ENCODE measurements at regions not wholly inside any gene's neighbourhood (a gene's known extent, or its start where the extent isn't known, plus 50 kb on each side); places are given as distances from the start of the nearest gene placed in this dataset.
"Not testable (repeated sequence)": the region's sequence is repeated elsewhere in the genome, so short reads cannot be mapped to it uniquely, and the experiment has no call there.

- not testable (repeated sequence) for H3K36me3 ChIP-seq (ENCODE audit: control insufficient read depth, insufficient read depth, low read length); H3K4me3 ChIP-seq (ENCODE audit: low read depth, low read length); DNase-seq (ENCODE audit: low read depth)
These were observed 277.8 kb upstream of the ARHGAP42 start for GRCh38 chr11:100409267-100409666.

DNA sequence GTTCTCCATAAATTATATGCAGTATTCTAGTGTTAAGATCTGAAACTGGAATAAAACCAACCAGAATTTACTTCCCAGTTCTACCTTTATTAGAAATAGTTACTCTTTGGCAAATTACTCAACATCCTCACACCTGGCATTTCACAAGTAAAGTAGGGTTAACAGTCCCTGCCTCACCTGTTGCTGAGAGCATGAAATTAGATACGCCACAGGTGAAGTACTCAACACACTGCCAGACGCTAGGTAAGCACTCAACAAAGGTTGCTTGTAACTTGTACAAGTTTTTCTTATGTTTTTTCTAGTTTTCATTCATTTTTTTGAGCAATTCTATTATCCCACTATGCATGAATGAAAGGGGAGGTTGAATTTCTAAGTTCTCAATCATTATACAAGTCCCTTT lies 267.6 kb upstream of the ARHGAP42 start:
- TF ChIP-seq, protein P1, sequence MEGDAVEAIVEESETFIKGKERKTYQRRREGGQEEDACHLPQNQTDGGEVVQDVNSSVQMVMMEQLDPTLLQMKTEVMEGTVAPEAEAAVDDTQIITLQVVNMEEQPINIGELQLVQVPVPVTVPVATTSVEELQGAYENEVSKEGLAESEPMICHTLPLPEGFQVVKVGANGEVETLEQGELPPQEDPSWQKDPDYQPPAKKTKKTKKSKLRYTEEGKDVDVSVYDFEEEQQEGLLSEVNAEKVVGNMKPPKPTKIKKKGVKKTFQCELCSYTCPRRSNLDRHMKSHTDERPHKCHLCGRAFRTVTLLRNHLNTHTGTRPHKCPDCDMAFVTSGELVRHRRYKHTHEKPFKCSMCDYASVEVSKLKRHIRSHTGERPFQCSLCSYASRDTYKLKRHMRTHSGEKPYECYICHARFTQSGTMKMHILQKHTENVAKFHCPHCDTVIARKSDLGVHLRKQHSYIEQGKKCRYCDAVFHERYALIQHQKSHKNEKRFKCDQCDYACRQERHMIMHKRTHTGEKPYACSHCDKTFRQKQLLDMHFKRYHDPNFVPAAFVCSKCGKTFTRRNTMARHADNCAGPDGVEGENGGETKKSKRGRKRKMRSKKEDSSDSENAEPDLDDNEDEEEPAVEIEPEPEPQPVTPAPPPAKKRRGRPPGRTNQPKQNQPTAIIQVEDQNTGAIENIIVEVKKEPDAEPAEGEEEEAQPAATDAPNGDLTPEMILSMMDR (IDR thresholded peaks at IDR 0.05; ENCODE audit: insufficient read depth, low read length, poor library complexity, severe bottlenecking): no peak
- H3K27me3 ChIP-seq (ENCODE audit: control insufficient read depth, insufficient read depth, low read length): no peaks in the 10 kb centered on the region
- no peak overlapping the region for H3K4me3 ChIP-seq (ENCODE audit: low read depth, low read length)
- DNase-seq (ENCODE audit: low read depth): no peak
- no peaks in the 10 kb centered on the region for H3K36me3 ChIP-seq (ENCODE audit: control insufficient read depth, insufficient read depth, low read length)

More at GRCh38 chr11:100409267-100409666, 277.8 kb upstream of the ARHGAP42 start:
- not testable (repeated sequence) for H3K27me3 ChIP-seq (ENCODE audit: control insufficient read depth, insufficient read depth, low read length)

DNA sequence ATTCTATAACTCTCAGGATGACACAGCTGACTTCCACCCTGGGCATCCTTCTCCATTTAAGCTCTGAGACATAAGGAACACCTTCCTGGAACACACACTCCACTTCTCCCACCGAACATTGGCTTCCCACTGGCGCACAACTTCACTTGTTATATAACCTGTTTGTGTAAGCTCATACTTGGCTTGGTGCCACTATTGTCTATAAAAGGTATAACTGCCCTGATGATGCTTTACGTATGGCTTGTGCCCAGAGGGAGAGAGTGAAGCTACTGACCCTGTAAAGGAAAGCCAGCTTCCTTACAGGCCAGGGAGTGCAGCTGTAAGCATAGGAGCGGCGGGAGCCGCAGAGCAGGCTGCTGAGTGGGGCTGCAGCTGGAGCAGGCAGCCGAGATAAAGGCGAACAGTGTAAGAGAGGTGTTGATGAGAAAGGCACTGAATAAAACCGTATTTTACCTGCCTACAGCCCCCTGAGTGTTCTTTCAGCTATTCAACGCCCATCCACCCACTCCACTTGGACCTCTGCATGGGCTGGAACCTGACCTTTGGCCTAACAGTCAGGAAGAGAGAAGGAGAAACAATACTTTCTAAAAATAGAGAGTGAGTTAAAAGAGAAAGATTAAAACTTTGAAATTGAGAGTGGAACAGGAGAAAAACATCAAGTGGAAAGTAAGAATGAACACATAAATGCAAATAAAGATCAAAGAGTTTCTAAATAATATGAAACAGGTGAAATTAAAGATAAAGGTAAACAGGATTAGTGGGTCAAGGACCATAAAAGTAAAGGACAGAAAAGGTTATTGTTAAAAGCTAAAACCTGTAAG lies 252.1 kb upstream of the ARHGAP42 start:
- no peak for DNase-seq (ENCODE audit: low read depth)
- TF ChIP-seq, protein P1 (IDR thresholded peaks at IDR 0.05; ENCODE audit: insufficient read depth, low read length, poor library complexity, severe bottlenecking): no peak
- H3K4me3 ChIP-seq (ENCODE audit: low read depth, low read length): no peak overlapping the region
- no peaks in the 10 kb centered on the region for H3K36me3 ChIP-seq (ENCODE audit: control insufficient read depth, insufficient read depth, low read length)
- H3K27me3 ChIP-seq (ENCODE audit: control insufficient read depth, insufficient read depth, low read length): no peaks in the 10 kb centered on the region

- H3K36me3 ChIP-seq (ENCODE audit: control insufficient read depth, insufficient read depth, low read length): no peaks in the 10 kb centered on the region
- no peaks in the 10 kb centered on the region for H3K27me3 ChIP-seq (ENCODE audit: control insufficient read depth, insufficient read depth, low read length)
- no peak for DNase-seq (ENCODE audit: low read depth)
- TF ChIP-seq, protein P1 (IDR thresholded peaks at IDR 0.05; ENCODE audit: insufficient read depth, low read length, poor library complexity, severe bottlenecking): no peak
- no peak overlapping the region for H3K4me3 ChIP-seq (ENCODE audit: low read depth, low read length)
These were observed 248.7 kb upstream of the ARHGAP42 start for GRCh38 chr11:100438376-100438775.

GRCh38 chr11:100441086-100441485 lies 246.0 kb upstream of the ARHGAP42 start:
- TF ChIP-seq, protein P1 (IDR thresholded peaks at IDR 0.05; ENCODE audit: insufficient read depth, low read length, poor library complexity, severe bottlenecking): no peak
- Histone ChIP-seq H3K27me3 (ENCODE audit: control insufficient read depth, insufficient read depth, low read length) (no peaks in the 10 kb centered on the region), H3K4me3 (ENCODE audit: low read depth, low read length) (no peak overlapping the region), H3K36me3 (ENCODE audit: control insufficient read depth, insufficient read depth, low read length) (no peaks in the 10 kb centered on the region)
- DNase-seq (ENCODE audit: low read depth): no peak

- H3K27me3 ChIP-seq (ENCODE audit: control insufficient read depth, insufficient read depth, low read length): no peaks in the 10 kb centered on the region
- no peak for DNase-seq (ENCODE audit: low read depth)
- H3K36me3 ChIP-seq (ENCODE audit: control insufficient read depth, insufficient read depth, low read length): no peaks in the 10 kb centered on the region
- H3K4me3 ChIP-seq (ENCODE audit: low read depth, low read length): no peak overlapping the region
- TF ChIP-seq, protein P1 (IDR thresholded peaks at IDR 0.05; ENCODE audit: insufficient read depth, low read length, poor library complexity, severe bottlenecking): no peak
These were observed 245.1 kb upstream of the ARHGAP42 start for GRCh38 chr11:100442017-100442416.

Data from kidney epithelial cell (primary cell).